Caki2 (cell line): ENCODE measurements at regions not wholly inside any gene's neighbourhood (a gene's known extent, or its start where the extent isn't known, plus 50 kb on each side); places are given as distances from the start of the nearest gene placed in this dataset.

ENCODE experiments used
- DNase-seq: peaks from one replicate; pipeline ENCODE4 v3.0.0-alpha.2; 2015; ENCODE audit warnings: low read depth
- in situ Hi-C: cut with HindIII; loops from 2 replicates; pipeline ENCODE4 v1.10.0; 2016; ENCODE audit warnings: low sequenced_read_pairs, low pct_unique_long_range_greater_than_20kb, mixed read lengths

DNA sequence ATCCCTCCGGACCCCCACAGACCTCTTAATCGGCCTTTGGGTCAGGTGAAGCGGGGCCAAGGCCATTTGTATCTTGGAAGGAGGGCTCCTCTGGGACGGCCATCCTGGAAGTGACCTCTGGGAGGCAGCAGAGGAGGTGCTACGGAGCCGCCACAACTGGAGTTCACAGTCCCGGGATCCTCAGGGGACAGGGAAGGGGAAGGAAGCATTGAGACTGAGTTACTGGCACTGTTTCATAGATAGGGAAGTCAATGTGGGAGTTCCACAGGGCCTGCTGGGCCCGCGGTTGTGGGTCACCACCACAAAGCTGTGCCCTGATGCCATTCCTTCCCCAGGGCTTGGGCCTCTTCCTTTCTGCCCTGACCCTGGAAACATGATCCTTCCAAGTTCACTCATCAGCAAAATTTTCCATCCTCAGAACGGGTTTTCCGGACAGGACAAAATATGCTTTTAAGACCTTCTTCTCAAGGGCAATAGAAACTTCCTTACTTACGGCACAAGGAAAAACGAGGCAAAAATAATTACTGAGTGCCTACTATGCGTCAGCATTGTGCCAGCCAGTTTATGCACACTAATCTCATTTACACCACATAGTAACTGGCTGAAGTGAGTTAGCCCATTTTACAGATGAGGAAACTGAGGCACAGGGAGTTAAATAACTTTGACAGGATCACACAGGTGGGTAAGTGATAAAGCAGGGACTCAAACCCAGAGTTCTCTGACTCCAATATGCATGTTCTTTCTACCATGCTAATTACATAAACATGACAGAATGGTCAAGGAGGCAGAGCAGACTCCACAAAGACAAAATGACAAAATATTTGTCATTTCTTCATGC is 143.8 kb downstream of the UNC5CL start:
- peak; percentile 54 for DNase-seq
- in situ Hi-C loops, result no loop called here

DNA sequence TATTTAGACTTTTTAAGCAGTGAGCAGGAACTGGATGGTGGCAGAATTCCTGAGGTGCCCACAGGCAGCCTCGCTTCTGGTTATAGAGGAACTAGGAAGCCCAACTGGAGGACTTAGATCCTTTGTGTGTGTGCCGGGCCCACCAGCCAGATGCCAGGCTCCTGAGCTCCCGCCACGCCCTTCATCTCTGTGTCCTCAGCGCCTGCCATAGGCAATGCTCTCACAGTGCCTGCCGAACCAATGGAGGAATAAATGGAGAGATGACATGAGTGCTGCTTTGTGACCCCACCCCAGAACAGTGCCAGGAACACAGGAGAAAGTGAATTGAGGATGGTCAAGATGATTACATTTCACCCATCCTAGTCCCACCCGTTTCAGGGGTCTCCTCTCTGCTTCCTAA is 146.0 kb downstream of the UNC5CL start:
- in situ Hi-C loops, result no loop called here

DNA sequence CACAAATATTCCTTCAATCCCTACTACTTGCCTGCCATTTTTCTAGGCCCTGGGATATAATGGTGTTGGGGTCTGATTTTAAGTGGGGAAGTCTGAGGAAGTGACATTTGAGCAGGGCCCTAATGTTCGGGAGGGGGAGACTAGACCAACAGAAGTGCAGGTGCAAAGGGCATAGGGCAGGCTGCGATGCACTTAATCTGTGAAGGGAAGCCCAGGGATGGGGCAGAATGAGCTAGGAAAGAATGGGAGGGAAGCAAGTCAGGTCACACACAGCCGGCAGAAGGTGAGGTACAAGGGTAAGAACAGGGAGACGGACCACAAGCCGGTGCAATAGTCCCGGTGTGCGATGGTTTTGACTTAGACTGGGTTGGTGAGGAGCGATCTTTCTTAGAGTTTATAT is 146.8 kb downstream of the UNC5CL start:
- no peak for DNase-seq
- in situ Hi-C loops, result no loop called here

More for the DNA sequence above, 146.0 kb downstream of the UNC5CL start:
- DNase-seq, result no peak

DNA sequence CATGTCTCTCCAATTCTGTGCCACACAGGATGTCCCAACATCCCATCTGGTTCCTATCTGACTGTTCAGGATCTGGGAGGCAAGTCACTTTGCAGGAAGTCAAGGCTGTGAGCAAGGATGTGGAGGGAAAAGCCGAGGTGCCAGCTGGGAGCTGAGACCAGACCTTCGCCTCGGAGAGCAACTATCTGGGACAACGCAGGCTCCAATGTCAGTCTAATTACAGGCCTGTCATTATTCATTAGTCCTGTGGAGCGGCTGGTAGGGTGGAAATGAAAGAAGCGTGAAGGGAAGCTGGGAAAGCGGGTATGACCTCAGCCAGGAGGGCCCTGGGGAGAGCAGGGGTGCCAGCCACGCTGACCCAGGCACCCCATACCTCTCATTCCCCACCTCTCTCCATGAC is 147.3 kb downstream of the UNC5CL start:
- no peak for DNase-seq
- in situ Hi-C loops, result no loop called here

DNA sequence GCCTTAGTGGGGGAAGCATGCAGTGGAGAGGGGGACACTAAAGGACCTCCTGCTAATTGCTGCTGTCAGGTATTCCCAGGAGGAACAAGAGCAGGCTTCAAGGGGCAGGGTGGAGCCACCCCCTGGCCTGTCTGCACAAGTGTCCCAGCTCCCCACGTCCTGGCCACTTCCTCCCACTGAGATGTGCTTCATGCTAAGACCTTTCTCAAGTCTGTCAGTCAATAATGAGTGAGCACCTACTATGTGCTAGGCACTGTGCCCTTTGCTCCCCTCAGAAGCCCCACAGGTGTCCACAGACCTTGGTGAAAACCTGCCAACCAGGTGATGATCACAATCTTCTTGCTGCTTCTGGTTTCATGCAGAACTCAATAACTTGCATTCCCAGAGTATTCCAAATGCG is 147.9 kb downstream of the UNC5CL start:
- in situ Hi-C loops, result no loop called here
- DNase-seq, result no peak

DNA sequence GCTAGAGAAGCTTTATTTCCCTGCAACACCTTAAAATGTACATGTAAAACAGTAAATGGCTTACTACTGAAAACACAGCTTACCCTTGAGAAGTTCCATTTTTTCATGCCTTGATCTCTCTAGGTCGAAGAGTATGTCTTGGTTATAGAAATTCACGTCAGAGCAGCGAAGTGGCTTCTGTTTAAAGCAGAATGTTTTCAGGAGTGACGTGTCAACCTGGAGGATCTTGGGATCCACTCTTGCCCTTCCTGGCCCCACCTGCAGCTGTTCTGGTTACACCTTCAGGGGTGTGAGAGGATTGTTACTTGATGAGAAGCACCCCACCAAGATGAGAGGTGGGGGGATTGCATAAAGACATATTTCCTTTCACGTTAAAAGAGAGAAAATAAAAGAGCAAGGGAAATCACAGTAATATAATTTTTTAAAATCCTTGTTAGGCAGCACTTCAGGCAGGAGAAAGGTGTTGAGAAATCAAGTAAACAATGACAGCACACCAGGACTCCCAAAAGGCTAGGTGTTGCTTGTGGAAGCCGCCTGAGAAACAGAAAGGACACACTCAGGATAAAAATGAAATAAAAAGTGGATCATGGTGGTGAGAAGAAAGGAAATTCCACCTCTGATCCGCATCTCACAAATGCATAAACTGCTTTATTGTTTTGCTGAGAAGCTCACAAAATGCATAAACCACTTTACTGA is 149.7 kb downstream of the UNC5CL start:
- in situ Hi-C loops, result no loop called here
- DNase-seq, result no peak

DNA sequence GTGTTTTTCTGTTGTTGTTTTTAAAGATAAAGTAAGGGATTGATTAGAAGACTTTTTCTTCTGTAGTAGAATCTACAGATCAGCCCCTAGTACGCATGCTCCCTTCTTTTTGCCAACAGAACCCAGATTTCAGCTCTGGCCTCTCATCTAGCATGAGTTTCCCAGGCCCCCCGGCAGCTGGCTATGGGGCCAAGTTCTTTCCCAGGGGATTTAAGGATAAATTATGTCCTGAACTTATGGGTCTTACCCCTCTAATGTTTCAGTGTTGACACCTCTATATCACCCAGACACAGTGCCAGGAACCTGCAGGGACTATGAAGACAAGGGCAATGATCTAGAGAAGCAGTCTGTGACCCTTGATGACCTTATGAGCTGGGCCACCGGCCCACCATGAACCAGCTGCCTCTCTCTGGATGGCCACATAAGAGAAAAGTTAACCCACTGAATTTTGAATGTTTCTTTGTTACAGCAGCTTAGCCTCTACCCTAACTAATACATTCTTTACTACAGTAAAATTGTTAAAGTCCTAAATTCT is 150.5 kb downstream of the UNC5CL start:
- DNase-seq, result no peak
- in situ Hi-C loops, result no loop called here

DNA sequence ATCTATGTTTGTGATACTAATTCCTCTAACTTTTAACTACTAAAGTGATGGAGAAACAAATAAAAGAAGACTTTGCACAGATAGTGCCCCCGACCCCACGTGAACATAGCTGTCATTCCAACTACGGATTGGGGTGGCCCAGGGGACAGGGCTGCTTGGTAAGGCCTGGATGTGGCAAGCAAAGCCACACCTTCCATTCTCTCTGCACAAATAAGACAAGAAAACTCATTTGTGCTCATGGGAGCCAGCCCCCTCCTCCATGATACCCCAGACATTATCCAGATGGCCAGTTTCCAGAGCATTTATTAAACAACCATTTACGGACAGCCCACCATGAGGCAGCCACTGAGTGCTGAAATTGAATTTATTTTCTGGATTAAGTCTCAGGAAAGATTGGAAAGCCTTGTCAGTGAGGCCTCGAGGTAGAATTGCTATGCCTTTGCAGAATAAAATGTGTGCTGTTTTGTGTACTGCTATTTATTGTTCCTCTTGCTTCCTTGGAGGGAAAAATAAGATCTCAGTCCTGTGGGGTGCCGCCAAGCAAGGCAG is 151.2 kb downstream of the UNC5CL start:
- in situ Hi-C loops, result no loop called here
- no peak for DNase-seq

DNA sequence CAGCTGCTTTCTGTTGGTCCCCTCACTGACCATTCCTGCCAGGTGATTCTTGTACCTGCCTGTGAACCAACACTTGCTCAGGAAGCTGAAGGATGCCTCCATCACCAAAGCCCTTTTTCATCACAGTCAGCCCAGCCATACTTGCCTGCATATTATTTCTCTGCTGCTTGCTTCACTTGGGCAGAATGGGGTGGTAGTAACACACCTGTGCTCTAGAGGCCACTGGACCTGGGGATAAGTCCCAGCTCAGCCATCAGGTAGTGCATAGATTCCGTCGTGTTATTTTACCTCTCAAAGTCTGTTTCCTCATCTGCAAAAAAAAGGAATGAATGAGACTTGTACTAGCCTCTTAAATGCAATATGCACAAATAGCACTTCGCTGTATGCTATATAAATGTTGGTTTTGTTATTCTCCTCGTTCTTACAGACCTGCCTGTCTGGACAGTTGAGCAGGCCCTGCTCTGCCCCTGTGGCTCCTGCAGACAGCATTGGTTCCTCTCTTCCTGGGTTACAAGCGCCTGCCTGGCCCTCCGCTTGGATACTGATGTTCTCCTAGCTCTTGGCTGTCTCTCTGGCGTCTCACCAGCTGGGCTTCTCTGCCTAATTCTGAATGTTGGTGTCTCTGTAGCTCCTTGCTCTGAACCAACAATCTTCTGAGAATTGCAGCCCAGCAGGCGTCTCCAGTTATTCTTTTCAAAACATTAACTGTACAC is 151.8 kb downstream of the UNC5CL start:
- no peak for DNase-seq
- in situ Hi-C loops, result no loop called here

DNA sequence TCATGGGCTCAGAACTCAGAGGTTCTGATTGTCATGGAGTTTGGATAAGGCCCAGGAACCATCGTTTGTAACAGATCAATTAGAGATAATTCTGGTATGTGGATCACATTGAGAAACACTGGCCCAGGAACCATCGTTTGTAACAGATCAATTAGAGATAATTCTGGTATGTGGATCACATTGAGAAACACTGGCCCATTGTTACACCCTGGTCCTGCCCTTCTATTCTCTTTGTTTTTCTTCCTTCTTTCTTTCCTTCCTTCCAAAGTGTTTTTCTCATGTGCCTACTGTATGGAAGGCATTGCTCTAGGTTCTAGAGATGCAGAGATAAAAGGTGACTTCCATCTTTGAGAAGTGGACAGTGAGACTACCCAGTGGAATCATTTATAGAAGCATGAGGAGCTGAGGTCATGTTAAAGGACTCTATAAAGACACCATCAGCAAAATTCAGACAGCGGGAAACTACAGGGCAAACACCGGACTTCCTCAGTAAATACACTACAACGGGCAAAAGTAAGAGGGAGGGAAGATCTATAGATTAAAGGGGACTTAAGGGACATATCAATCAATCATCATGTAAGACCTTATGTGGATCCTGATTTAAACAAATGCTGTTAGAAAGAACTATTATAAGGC is 153.8 kb downstream of the UNC5CL start:
- DNase-seq, result no peak
- in situ Hi-C loops, result no loop called here

DNA sequence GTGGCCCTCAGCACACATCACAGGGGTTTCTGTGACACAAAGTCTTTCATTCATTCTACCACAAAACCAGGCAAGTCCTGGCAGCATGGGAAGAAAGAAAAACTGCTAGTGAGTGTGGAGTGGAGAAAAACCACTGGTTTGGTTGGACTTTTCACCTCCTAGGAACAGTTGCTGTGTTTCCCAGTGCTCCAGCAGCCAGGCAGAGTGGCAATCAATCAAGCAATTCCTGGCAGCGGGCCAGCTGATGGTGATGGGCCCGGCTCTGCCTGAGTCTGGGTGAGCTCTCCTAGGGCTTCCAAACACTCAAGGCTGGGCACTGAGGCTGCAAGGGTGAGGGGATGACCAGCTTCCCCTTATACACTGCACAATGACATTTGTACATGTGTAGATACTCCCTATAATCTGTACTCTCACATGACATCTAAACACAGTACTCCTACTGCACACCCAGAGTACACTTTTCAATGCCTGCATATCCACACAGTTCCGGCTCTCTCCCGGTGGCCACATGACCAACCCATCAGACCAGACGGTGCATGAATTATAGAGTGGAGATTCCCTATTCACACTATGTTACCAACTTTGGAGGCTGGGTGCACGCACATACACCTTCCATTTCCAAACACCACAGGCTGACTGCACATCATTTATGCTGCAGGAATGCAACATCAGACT is 156.6 kb downstream of the UNC5CL start:
- in situ Hi-C loops, result no loop called here
- DNase-seq, result no peak

DNA sequence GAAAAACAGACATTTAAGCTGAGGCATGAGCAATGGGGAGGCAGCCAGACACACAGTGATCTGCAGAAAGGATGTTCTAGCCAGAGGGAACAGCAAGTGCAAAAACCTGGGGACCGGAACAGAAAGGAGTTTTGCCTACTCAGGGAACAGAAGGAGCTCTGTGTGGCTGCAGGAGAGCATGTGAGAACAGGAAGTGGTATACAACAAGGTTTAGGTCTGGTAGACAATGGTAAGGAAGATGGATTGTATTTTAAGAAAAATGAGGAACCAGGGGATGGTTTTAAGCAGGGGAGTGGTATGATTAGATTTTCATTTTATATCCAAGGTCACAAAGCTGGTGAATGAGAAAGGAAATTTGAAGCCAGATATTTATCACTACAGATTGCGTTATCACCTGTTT is 157.5 kb downstream of the UNC5CL start:
- no peak for DNase-seq
- in situ Hi-C loops, result no loop called here

DNA sequence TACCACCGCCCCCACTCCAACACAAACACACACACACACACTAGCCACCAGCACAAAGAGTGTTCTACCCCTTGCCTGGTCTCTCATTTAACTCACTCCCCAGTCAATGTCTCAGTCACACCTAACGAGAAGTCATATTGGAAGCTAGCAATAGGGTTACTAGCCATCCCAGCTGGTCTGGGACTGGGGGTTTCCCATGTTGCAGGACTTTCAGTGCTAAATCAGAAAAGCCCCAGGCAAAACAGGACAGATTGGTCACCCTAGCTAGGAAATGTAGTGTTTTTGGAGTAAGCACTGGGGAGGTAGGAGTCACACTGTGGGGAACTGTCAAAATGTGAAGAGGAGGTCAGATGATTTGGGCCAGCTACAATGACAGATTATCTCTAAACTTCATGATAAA is 158.1 kb downstream of the UNC5CL start:
- no peak for DNase-seq
- in situ Hi-C loops, result no loop called here

DNA sequence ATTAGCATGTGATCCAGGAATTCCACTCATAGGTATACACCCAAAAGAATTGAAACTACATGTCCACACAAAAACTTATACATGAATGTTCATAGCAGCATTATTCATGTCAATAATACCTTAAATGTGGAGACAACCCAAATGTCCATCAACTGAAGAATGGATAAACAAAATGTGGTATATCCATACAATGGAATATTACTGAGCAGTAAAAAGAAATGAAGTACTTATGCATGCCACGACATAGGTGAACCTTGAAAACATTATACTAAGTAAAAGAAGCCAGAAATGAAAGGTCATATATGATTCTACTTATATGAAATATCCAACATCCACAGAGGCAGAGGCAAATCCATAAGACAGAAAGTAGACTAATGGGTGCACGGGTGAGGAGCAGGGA is 159.9 kb downstream of the UNC5CL start:
- in situ Hi-C loops, result no loop called here
- DNase-seq, result no peak

DNA sequence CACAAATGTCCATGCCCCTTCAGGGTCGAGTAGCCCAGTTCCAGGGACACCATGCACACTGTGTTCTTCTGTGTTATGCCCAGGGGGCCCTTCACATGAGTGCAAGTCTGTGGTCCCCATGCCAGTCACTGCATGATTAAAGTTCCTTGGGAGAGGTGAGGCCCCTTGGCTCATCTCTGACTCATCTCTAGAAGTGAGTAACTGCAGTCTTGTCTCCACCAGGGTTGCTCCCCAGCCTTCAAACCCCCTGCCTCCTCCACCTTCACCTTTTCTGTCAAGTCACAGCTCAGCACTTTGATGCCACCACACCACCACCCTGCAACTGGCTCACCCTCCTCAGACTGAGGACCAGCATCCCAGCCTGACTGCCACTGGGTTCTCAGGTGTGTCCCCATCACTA is 161.7 kb downstream of the UNC5CL start:
- DNase-seq, result no peak

DNA sequence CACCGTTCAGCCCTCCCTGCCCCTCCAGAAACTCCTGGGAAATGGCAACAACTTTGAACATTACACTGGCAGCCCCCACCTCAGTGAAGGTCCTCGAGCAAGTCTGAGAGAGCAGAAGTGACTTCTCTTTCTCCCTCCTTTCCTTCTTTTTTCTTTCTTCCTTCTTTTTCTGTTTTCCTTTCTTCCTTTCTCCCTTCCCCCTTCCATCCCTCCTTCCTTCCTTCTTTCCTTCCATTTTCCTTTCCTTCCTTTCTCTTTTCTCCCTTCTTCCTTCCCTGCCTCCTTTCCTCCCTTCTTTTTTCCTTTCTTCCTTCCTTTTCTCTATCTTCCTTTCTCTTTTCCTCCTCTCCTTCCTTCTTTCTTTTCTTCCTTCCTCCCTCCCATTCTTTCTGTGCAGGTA is 162.7 kb downstream of the UNC5CL start:
- in situ Hi-C loops, result no loop called here
- DNase-seq, result no peak

More for the DNA sequence above, 161.7 kb downstream of the UNC5CL start:
- in situ Hi-C loops, result no loop called here

DNA sequence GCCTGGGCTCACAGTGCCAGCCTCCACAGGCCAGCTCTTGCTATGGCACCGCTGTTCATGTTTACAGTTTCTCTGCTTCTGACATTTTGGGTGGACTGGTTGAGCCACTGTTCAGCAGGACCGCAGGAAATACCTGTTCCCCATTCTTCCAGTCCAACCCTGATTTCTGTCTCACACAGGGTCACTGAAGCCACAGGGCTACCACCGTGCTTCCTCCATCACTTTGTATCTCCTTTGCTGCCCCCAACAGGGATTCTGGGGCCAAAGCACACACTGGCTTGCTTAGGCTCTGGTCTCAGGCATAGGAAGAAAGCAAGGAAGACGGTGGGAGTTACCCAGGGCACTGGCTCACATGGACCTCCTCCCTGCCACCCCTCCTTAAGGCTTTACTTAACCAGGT is 164.5 kb downstream of the UNC5CL start:
- in situ Hi-C loops, result no loop called here
- DNase-seq, result no peak

DNA sequence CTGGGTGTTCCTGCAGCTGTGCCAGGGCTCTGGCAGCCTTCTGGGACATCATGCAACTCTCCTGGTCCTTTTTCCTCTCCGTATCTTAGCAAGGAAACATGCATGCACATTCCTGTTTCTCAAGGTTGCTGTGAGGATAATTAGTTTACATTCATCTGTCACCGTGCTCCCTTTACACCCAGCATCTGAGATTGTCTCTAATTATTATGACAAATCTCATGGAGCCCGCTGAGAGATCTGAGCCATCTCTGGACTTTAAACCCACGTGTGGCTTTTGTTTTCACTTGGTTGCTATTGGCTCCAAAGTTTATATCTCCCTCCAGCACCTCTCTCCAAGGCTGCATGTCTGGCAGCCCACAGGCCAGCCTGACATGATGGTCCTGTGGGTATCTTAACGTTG is 167.6 kb downstream of the UNC5CL start:
- no peak for DNase-seq
- in situ Hi-C loops, result no loop called here
